ENCODE measurements at regions not wholly inside any gene's neighbourhood (a gene's known extent, or its start where the extent isn't known, plus 50 kb on each side); places are given as distances from the start of the nearest gene placed in this dataset.

- no peak for DNase-seq
Observed at GRCh38 chr2:21633015-21633414, 509.2 kb downstream of the TDRD15 start.

- DNase-seq: no peak
Observed at GRCh38 chr2:21633466-21633865, 509.7 kb downstream of the TDRD15 start.

- DNase-seq: no peak
Observed at GRCh38 chr2:21633911-21634310, 510.1 kb downstream of the TDRD15 start.

- DNase-seq: no peak
Observed at GRCh38 chr2:21640046-21640445, 516.3 kb downstream of the TDRD15 start.

GRCh38 chr2:21642647-21643046, 518.9 kb downstream of the TDRD15 start:
- no peak for DNase-seq

- no peak for DNase-seq
Observed at GRCh38 chr2:21643180-21643579, 519.4 kb downstream of the TDRD15 start.

- DNase-seq: no peak
Observed at GRCh38 chr2:21644266-21644665, 520.5 kb downstream of the TDRD15 start.

- DNase-seq: peak in 1 of 3 donors; percentile 22
Observed at GRCh38 chr2:21646345-21646744, 522.6 kb downstream of the TDRD15 start.

- DNase-seq: no peak
Observed at GRCh38 chr2:21650569-21650968, 526.8 kb downstream of the TDRD15 start.

- no peak for DNase-seq
Observed at GRCh38 chr2:21655136-21655535, 531.4 kb downstream of the TDRD15 start.

- DNase-seq: no peak
Observed at GRCh38 chr2:21656330-21657075, 532.7 kb downstream of the TDRD15 start.

- DNase-seq: peak in 2 of 3 donors; percentile 7 to 21
Observed at GRCh38 chr2:21657445-21657844, 533.7 kb downstream of the TDRD15 start.

- DNase-seq: no peak
Observed at GRCh38 chr2:21658269-21658668, 534.5 kb downstream of the TDRD15 start.

- peak in 1 of 3 donors; percentile 20 for DNase-seq
Observed at GRCh38 chr2:21658907-21659477, 535.2 kb downstream of the TDRD15 start.

GRCh38 chr2:21664083-21664482, 540.3 kb downstream of the TDRD15 start:
- DNase-seq: no peak

GRCh38 chr2:21667638-21668037, 543.9 kb downstream of the TDRD15 start:
- DNase-seq: no peak

- no peak for DNase-seq
Observed at GRCh38 chr2:21668078-21668710, 544.4 kb downstream of the TDRD15 start.

- DNase-seq: no peak
Observed at GRCh38 chr2:21676041-21676440, 552.3 kb downstream of the TDRD15 start.

GRCh38 chr2:21676676-21677075, 552.9 kb downstream of the TDRD15 start:
- no peak for DNase-seq

- no peak for DNase-seq
Observed at GRCh38 chr2:21683838-21684237, 560.1 kb downstream of the TDRD15 start.

- DNase-seq: no peak
Observed at GRCh38 chr2:21687589-21687988, 563.8 kb downstream of the TDRD15 start.

GRCh38 chr2:21690005-21690404, 566.2 kb downstream of the TDRD15 start:
- no peak for DNase-seq

GRCh38 chr2:21693081-21693480, 569.3 kb downstream of the TDRD15 start:
- no peak for DNase-seq

Measured in muscle of back (tissue), 3 donors.